HUES48 (cell line): ENCODE measurements at regions not wholly inside any gene's neighbourhood (a gene's known extent, or its start where the extent isn't known, plus 50 kb on each side); places are given as distances from the start of the nearest gene placed in this dataset.

Source experiments
- H3K27ac ChIP-seq: one replicate; pipeline ENCODE4 v1.7.0; 2013; ENCODE audit warnings: low read depth, low read length, inconsistent platforms
- H3K27me3 ChIP-seq: 2 replicates; pipeline ENCODE4 v1.6.1; 2013; ENCODE audit warnings: mild to moderate bottlenecking, low read length; ENCODE audit not compliant: control insufficient read depth, insufficient read depth
- H3K36me3 ChIP-seq: 2 replicates; pipeline ENCODE4 v1.6.1; 2013; ENCODE audit warnings: low read length; ENCODE audit not compliant: control insufficient read depth, insufficient read depth
- H3K4me1 ChIP-seq: 2 replicates; pipeline ENCODE4 v1.6.1; 2013; ENCODE audit warnings: mild to moderate bottlenecking, low read length; ENCODE audit not compliant: control insufficient read depth, insufficient read depth
- H3K4me3 ChIP-seq: 2 replicates; pipeline ENCODE4 v1.5.1; 2013; ENCODE audit warnings: mild to moderate bottlenecking, low read depth, low read length
- H3K9ac ChIP-seq: 2 replicates; pipeline ENCODE4 v1.6.1; 2013; ENCODE audit warnings: mild to moderate bottlenecking, low read depth, low read length, moderate library complexity
- H3K9me3 ChIP-seq: 2 replicates; pipeline ENCODE4 v1.6.1; 2013; ENCODE audit warnings: low read length; ENCODE audit not compliant: control insufficient read depth, insufficient read depth

DNA sequence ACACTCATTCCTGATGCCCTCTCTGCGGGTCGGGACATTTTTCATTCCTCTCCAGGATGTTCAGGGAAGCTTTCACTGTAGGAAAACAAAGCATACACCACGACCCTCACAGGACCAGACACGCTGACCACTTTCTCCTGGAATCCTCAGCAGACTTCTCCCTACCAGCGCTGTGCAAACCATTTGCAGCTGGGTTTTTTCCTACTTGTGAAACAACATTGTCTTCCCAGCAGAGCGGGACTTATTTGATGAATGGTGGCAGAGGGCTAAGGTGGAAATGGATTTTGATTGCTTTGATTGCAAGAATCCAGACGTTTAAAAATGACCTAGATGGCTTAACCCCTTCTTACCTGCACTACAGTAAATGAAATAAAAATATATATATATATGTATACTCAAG, 265.9 kb downstream of the TBC1D4 start:
- no peak overlapping the region for H3K4me3 ChIP-seq
- no peak overlapping the region for H3K9ac ChIP-seq
- H3K27ac ChIP-seq = no peak overlapping the region
- H3K27me3 ChIP-seq = peaks cover 5% of the 10 kb centered on the region; the same call in 1 of the 2 replicates
- no peaks in the 10 kb centered on the region for H3K36me3 ChIP-seq
- no peaks in the 10 kb centered on the region for H3K9me3 ChIP-seq
- H3K4me1 ChIP-seq = no peaks in the 10 kb centered on the region

DNA sequence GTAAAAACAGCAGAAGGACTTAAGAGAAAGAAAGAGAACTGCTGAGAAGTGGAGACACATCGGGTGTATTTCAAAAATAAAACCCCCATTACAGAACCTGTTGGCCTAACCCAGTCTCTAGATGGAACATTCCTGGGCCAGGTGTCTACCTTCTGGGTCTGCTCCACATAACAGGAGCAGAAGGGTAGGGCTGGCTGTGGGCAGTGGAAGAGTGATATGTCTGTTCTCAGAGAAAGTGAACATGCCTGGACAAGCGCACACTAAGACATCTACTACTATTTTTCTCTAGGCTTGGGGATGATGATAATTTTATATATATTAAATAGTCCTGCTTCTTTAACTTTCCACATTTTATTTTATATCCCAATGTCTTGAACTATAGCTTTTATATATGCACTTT, 267.1 kb downstream of the TBC1D4 start:
- Histone ChIP-seq H3K4me1 (no peaks in the 10 kb centered on the region), H3K36me3 (no peaks in the 10 kb centered on the region), H3K4me3 (no peak overlapping the region), H3K9me3 (no peaks in the 10 kb centered on the region), H3K27ac (no peak overlapping the region), H3K27me3 (no peaks in the 10 kb centered on the region), H3K9ac (no peak overlapping the region)

DNA sequence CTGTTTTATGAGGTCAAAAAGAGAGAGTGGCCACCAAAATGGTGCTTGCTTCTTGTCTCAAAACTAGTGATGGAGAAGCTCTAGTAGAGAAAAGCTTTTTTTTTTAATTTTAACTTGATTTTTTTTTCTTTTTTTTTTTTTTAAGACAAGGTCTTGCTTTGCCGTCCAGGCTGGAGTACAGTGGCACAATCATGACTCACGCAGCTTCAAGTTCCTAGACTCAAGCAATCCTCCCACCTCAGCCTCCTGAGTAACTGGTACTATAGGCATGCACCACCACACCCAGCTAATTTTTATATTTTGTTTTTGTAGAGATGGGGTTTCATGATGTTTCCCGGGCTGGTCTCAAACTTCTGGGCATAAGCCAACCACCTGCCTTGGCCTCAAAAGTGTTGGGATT, 279.0 kb downstream of the TBC1D4 start:
- H3K36me3 ChIP-seq = no peaks in the 10 kb centered on the region
- no peak overlapping the region for H3K4me3 ChIP-seq
- H3K9me3 ChIP-seq = peaks cover 15% of the 10 kb centered on the region; the same call in 1 of the 2 replicates
- H3K9ac ChIP-seq = no peak overlapping the region
- no peaks in the 10 kb centered on the region for H3K27me3 ChIP-seq
- H3K27ac ChIP-seq = no peak overlapping the region
- no peaks in the 10 kb centered on the region for H3K4me1 ChIP-seq

- no peaks in the 10 kb centered on the region for H3K27me3 ChIP-seq
- no peaks in the 10 kb centered on the region for H3K9me3 ChIP-seq
- H3K4me1 ChIP-seq = peaks cover 5% of the 10 kb centered on the region; the same call in 1 of the 2 replicates
- H3K4me3 ChIP-seq = no peak overlapping the region
- H3K36me3 ChIP-seq = no peaks in the 10 kb centered on the region
- no peak overlapping the region for H3K27ac ChIP-seq
- no peak overlapping the region for H3K9ac ChIP-seq
Measured at GRCh38 chr13:75197803-75198202, 284.2 kb downstream of the TBC1D4 start.

- no peaks in the 10 kb centered on the region for H3K9me3 ChIP-seq
Measured at GRCh38 chr13:75196147-75196837, 285.7 kb downstream of the TBC1D4 start.

DNA sequence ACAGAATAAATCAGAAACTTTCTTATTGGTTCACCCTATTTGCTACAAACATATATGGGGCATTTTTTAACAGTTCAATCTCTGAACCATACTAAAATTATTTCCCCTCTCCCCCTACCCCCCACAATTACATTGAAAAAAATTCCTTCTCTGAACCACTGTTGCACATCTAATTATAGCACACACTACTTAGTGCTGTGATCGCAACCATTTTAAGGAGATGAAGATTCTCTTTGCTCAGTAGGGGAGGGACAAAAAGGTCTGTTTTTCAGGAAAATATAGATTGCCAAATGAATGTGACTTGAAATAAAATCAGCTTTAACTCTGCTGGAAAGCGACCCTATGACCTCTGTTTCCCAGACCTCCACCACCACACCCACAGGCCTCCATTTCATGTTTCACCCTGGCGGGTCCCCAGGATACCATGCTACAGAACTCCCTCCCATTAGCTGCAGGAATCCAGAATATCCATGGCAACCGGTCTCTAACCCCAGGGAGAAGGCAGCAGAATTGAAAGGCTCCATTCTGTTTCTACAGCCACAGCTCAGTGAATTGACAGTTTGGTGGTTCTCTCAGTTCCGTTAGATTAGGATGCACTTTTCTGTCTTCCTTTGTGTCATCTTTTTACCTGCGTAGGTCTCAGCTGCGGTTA, 286.3 kb downstream of the TBC1D4 start:
- no peaks in the 10 kb centered on the region for H3K27me3 ChIP-seq
- no peaks in the 10 kb centered on the region for H3K9me3 ChIP-seq
- H3K27ac ChIP-seq = no peak overlapping the region
- no peak overlapping the region for H3K4me3 ChIP-seq
- H3K9ac ChIP-seq = no peak overlapping the region
- H3K4me1 ChIP-seq = peaks cover 5% of the 10 kb centered on the region; the same call in 1 of the 2 replicates
- no peaks in the 10 kb centered on the region for H3K36me3 ChIP-seq

More at GRCh38 chr13:75196147-75196837, 285.7 kb downstream of the TBC1D4 start:
- Histone ChIP-seq H3K4me3 (no peak overlapping the region), H3K27me3 (no peaks in the 10 kb centered on the region), H3K4me1 (peaks cover 5% of the 10 kb centered on the region; the same call in 1 of the 2 replicates), H3K27ac (no peak overlapping the region), H3K9ac (no peak overlapping the region), H3K36me3 (no peaks in the 10 kb centered on the region)

- H3K36me3 ChIP-seq = no peaks in the 10 kb centered on the region
- H3K4me3 ChIP-seq = no peak overlapping the region
- no peak overlapping the region for H3K9ac ChIP-seq
- H3K9me3 ChIP-seq = no peaks in the 10 kb centered on the region
- H3K4me1 ChIP-seq = peaks cover 5% of the 10 kb centered on the region; the same call in 1 of the 2 replicates
- no peaks in the 10 kb centered on the region for H3K27me3 ChIP-seq
- H3K27ac ChIP-seq = no peak overlapping the region
Measured at GRCh38 chr13:75194717-75195462, 287.1 kb downstream of the TBC1D4 start.

GRCh38 chr13:75186379-75186778, 295.6 kb downstream of the TBC1D4 start:
- Histone ChIP-seq H3K27ac (no peak overlapping the region), H3K4me3 (no peak overlapping the region), H3K4me1 (no peaks in the 10 kb centered on the region), H3K36me3 (no peaks in the 10 kb centered on the region), H3K9ac (no peak overlapping the region), H3K9me3 (no peaks in the 10 kb centered on the region), H3K27me3 (no peaks in the 10 kb centered on the region)

DNA sequence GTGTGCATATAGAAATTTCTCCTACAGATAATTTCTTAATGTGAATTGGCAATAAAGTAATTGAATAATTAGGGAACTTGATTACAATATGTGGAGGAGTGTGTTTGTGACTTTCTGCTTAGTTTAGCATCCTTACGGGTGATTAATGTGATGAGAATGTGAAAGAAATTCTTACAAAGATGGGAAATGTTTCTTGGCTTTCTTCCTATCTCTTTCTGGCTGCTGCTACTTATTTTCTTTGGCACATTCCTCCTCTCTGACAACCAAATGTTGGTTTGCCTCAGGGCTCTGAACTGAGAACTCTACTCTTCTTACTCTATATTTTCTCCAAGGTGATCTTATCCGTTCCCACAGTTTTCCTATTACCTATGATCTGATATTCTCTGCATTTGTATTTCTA, 300.1 kb downstream of the TBC1D4 start:
- H3K9ac ChIP-seq = no peak overlapping the region
- H3K4me3 ChIP-seq = no peak overlapping the region
- no peaks in the 10 kb centered on the region for H3K4me1 ChIP-seq
- no peaks in the 10 kb centered on the region for H3K27me3 ChIP-seq
- no peaks in the 10 kb centered on the region for H3K9me3 ChIP-seq
- H3K36me3 ChIP-seq = no peaks in the 10 kb centered on the region
- H3K27ac ChIP-seq = no peak overlapping the region

GRCh38 chr13:75180805-75181455, 301.0 kb downstream of the TBC1D4 start:
- H3K27me3 ChIP-seq = no peaks in the 10 kb centered on the region
- no peak overlapping the region for H3K27ac ChIP-seq
- H3K9me3 ChIP-seq = no peaks in the 10 kb centered on the region
- no peaks in the 10 kb centered on the region for H3K36me3 ChIP-seq
- H3K4me3 ChIP-seq = no peak overlapping the region
- H3K4me1 ChIP-seq = no peaks in the 10 kb centered on the region
- no peak overlapping the region for H3K9ac ChIP-seq
